Body of pancreas (tissue), 4 donors: ENCODE measurements at regions not wholly inside any gene's neighbourhood (a gene's known extent, or its start where the extent isn't known, plus 50 kb on each side); places are given as distances from the start of the nearest gene placed in this dataset.

ENCODE experiments used
- ATAC-seq: fragments of 150-250 bp; one replicate; pipeline ENCODE4 v1.9.1; 2016
- DNase-seq, 4 donors: peaks; one replicate each; pipeline ENCODE4 v3.0.0-alpha.2; 2019
- H3K27ac ChIP-seq, 4 donors: fragments of 200-600 bp; sonication (generic); 1 replicate in 3 of 4; 2 replicates in 1 of 4; pipeline versions ENCODE4 v1.5.1 to v1.6.1; 2016 to 2019; ENCODE audit warnings: mild to moderate bottlenecking in 1 of 4, mixed read lengths in 1 of 4, moderate library complexity in 1 of 4
- H3K27me3 ChIP-seq, 2 donors: fragments of 200-600 bp; sonication (generic); one replicate each; pipeline ENCODE4 v1.6.0; 2016; ENCODE audit warnings: mild to moderate bottlenecking in 1 of 2
- H3K36me3 ChIP-seq, 2 donors: fragments of 200-600 bp; sonication (generic); replicated peaks in 1 of 2; 2 replicates each; pipeline ENCODE4 v1.5.1; 2016; ENCODE audit warnings: low read depth in 2 of 2; ENCODE audit not compliant: insufficient read depth in 1 of 2
- H3K4me1 ChIP-seq: fragments of 200-600 bp; sonication (generic); one replicate; pipeline ENCODE4 v1.6.0; 2016
- H3K4me3 ChIP-seq, 2 donors: fragments of 200-600 bp; sonication (generic); 1 replicate in 1 of 2; 2 replicates in 1 of 2; pipeline ENCODE4 v1.5.1; 2016 to 2019
- H3K9me3 ChIP-seq, 3 donors: fragments of 200-600 bp; sonication (generic); 1 replicate in 2 of 3; 2 replicates in 1 of 3; pipeline ENCODE4 v1.5.1; 2016
- POLR2A ChIP-seq, 3 donors: fragments of 450-650 bp; IDR thresholded peaks; one replicate each; pipeline ENCODE4 v1.6.1; 2016; ENCODE audit warnings: antibody characterized with exemption in 3 of 3, mild to moderate bottlenecking in 2 of 3
- WGBS, 2 donors: methylation state at CpG; one replicate each; pipeline ENCODE4 v1.1.5; 2017; 5-methylcytosine and 5-hydroxymethylcytosine counted together
- intact Hi-C: fragments of 100-400 bp; cut with DNase I; formaldehyde crosslinking; loops from one replicate; pipeline ENCODE4 v1.15.1; 2023
- TF ChIP-seq, protein P1 (sequence below), 7 experiments: fragments of 450-650 bp in 4 of 7; fragments of 200-600 bp in 3 of 7; sonication (generic) in 3 of 7; IDR thresholded peaks; one replicate each; pipeline ENCODE4 v1.5.1; 2016 to 2019; ENCODE audit warnings: antibody characterized with exemption in 7 of 7

DNA sequence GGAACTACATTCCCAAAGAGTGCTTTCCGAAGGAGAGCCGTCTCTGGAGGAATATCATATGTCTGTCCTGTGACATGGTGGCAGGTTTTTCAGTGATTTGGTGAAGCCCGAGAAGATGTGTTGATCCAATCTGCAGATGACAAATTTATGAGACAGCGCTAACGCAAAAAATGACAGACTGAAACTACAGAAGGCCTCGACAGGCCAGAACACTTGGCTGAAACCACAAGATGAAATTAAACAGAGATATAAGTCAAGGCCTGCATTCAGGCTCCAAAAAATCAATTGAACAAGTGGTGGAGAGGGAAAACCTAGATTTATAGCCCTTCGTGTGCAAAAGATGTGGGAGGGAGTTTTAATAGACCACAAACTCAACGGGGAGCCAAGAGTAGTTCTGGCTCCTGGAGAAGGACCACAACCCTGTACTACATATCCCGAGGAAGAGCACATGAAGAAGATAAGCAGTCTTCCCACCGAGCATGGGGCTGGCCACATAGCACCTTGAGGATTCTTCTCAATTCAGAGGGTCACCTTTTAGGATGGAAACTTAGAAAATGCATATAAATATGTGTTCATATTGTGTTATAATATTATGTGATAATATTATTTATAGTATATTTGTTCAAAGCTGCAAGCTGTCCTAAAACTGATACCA is 231.3 kb upstream of the PDE10A start:
- H3K36me3 ChIP-seq, result no peaks in the 10 kb centered on the region
- ATAC-seq, result no peak
- H3K4me1 ChIP-seq, result no peaks in the 10 kb centered on the region
- H3K27ac ChIP-seq, result no peak overlapping the region
- no peaks in the 10 kb centered on the region for H3K9me3 ChIP-seq
- DNase-seq, result no peak
- no peak for TF ChIP-seq POLR2A (IDR thresholded peaks at IDR 0.05)
- TF ChIP-seq, protein P1, sequence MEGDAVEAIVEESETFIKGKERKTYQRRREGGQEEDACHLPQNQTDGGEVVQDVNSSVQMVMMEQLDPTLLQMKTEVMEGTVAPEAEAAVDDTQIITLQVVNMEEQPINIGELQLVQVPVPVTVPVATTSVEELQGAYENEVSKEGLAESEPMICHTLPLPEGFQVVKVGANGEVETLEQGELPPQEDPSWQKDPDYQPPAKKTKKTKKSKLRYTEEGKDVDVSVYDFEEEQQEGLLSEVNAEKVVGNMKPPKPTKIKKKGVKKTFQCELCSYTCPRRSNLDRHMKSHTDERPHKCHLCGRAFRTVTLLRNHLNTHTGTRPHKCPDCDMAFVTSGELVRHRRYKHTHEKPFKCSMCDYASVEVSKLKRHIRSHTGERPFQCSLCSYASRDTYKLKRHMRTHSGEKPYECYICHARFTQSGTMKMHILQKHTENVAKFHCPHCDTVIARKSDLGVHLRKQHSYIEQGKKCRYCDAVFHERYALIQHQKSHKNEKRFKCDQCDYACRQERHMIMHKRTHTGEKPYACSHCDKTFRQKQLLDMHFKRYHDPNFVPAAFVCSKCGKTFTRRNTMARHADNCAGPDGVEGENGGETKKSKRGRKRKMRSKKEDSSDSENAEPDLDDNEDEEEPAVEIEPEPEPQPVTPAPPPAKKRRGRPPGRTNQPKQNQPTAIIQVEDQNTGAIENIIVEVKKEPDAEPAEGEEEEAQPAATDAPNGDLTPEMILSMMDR (IDR thresholded peaks at IDR 0.05), result no peak
- WGBS, 2 donors, result 62 to 65% methylated on average over 10 of the region's 10 CpGs
- intact Hi-C loops, result no loop called here
- no peaks in the 10 kb centered on the region for H3K27me3 ChIP-seq
- H3K4me3 ChIP-seq, result no peak overlapping the region

DNA sequence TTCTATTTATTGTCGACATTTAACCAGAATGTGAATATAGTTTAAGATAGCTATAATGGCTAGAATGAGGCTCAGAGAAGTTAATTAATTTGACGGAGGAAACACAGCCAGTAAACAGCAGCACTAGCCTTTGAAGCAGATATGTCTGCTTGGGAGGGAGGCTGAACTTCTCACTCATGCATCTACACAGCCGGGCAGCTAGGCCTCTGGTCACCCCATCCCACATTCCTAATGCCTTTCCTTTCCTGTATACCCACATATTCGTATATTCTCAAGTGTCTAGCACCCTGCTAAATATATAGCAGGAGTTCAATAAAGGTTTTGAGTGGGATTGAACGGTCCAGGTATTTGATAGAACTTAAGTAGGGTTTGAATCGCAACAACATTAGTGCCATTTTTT is 230.4 kb upstream of the PDE10A start:
- Histone ChIP-seq H3K4me3 (no peak overlapping the region), H3K9me3 (no peaks in the 10 kb centered on the region), H3K36me3 (no peaks in the 10 kb centered on the region), H3K27ac (no peak overlapping the region), H3K27me3 (no peaks in the 10 kb centered on the region), H3K4me1 (no peaks in the 10 kb centered on the region)
- TF ChIP-seq, protein P1 (IDR thresholded peaks at IDR 0.05), result no peak
- no peak for TF ChIP-seq POLR2A (IDR thresholded peaks at IDR 0.05)
- intact Hi-C loops, result no loop called here
- ATAC-seq (no peak), DNase-seq (no peak)
- 63 to 64% methylated on average over 6 of the region's 6 CpGs for WGBS, 2 donors

DNA sequence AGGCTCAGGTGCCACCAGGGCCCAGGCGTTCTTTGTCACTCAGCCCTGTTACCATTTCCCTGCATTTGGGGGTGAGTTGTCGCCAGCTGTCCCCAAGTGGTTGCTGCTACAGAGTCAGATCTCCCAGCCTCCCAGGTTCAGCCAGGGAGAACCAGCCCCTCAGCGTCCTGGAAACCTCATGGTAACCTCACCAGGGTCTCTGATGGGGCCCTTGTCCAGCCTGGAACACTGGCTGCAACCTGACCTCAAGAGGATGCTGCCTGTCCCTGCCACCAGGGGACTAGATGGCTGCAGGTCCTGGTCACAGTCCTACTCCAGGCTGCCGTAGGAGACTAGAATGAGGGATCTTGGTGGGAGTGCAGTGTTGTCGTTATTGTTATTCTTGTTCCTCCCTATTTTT is 228.3 kb upstream of the PDE10A start:
- H3K9me3 ChIP-seq, result no peaks in the 10 kb centered on the region
- H3K27me3 ChIP-seq, result no peaks in the 10 kb centered on the region
- no peak overlapping the region for H3K4me3 ChIP-seq
- H3K4me1 ChIP-seq, result no peaks in the 10 kb centered on the region
- H3K36me3 ChIP-seq, result no peaks in the 10 kb centered on the region
- intact Hi-C loops, result no loop called here
- no peak overlapping the region for H3K27ac ChIP-seq
- ATAC-seq, result no peak
- WGBS, 2 donors, result 40 to 54% methylated on average over 3 to 5 of the region's 5 CpGs
- no peak for TF ChIP-seq POLR2A (IDR thresholded peaks at IDR 0.05)
- TF ChIP-seq, protein P1 (IDR thresholded peaks at IDR 0.05), result no peak
- no peak for DNase-seq

DNA sequence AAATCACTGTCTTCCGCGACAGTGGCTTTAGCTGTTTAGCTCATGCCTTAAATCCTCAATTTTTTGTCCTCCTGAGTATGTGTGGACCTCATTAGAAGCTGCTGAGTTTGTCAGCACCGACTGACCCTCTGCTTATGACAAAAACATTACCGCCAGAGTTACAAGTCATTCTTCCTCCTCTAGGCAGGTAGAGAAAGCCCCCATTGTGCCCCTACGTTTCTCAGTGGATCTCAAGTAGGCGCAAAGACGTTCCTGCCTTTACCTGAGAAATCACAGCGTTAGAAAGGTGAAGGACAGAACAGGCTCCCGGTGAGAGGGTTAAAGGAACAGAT is 227.3 kb upstream of the PDE10A start:
- no peak for ATAC-seq
- TF ChIP-seq, protein P1 (IDR thresholded peaks at IDR 0.05), result no peak
- no peak for TF ChIP-seq POLR2A (IDR thresholded peaks at IDR 0.05)
- Histone ChIP-seq H3K9me3 (no peaks in the 10 kb centered on the region), H3K4me1 (no peaks in the 10 kb centered on the region), H3K27me3 (no peaks in the 10 kb centered on the region), H3K4me3 (no peak overlapping the region), H3K36me3 (no peaks in the 10 kb centered on the region), H3K27ac (no peak overlapping the region)
- 24 to 25% methylated on average over 9 of the region's 9 CpGs for WGBS, 2 donors
- no peak for DNase-seq
- intact Hi-C loops, result no loop called here

DNA sequence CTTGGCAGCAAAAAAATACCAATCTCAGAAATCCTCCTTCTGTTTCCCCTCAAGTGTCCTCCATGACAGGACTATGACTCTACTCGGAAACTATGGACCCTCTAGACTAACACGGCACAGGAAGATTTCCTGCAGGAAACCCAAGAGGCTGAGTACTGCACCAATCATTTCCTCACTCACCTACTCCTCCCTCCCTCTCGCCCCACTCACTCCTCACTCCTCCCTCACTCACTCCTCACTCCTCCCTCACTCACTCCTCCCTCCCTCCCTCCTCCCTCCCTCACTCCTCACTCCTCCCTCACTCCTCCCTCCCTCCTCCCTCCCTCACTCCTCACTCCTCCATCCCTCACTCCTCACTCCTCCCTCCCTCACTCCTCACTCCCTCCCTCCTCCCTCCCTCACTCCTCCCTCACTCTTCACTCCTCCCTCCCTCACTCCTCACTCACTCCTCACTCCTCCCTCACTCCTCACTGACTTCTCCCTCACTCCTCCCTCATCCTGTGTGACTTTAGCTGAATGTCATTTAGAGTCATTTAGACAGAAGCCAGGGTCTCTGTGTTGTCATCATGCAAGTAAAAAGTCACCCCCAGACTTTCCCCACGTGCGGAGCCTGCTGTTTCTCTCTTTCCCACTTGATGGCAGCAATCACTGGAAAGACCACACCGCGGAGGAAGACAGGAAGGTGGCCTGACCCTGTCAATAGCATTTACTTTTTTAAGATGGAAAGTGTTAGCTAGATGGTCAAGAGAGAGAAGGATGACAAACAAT is 226.8 kb upstream of the PDE10A start:
- 12 to 15% methylated on average over 7 of the region's 7 CpGs for WGBS, 2 donors
- H3K36me3 ChIP-seq, result no peaks in the 10 kb centered on the region
- no peak overlapping the region for H3K4me3 ChIP-seq
- H3K4me1 ChIP-seq, result no peaks in the 10 kb centered on the region
- no peaks in the 10 kb centered on the region for H3K9me3 ChIP-seq
- H3K27me3 ChIP-seq, result no peaks in the 10 kb centered on the region
- DNase-seq (peak in 2 of 4 donors; percentile 17 to 41), ATAC-seq (peak; percentile 35)
- intact Hi-C loops, result no loop called here
- TF ChIP-seq, protein P1 (IDR thresholded peaks at IDR 0.05), result peak in 6 of 7 experiments; percentile 37 to 70 (median 49)
- TF ChIP-seq POLR2A (IDR thresholded peaks at IDR 0.05), result no peak
- no peak overlapping the region for H3K27ac ChIP-seq
